Brain microvascular endothelial cell (primary cell): ENCODE measurements at regions not wholly inside any gene's neighbourhood (a gene's known extent, or its start where the extent isn't known, plus 50 kb on each side); places are given as distances from the start of the nearest gene placed in this dataset.

Source experiments
- DNase-seq: peaks from one replicate; pipeline ENCODE4 v3.0.0-alpha.2; 2020
- H3K27ac ChIP-seq: fragments of 250-450 bp; sonication (Bioruptor Pico); 2 replicates; pipeline ENCODE4 v1.5.1; 2020; ENCODE audit warnings: mild to moderate bottlenecking, moderate library complexity
- H3K27me3 ChIP-seq: fragments of 250-450 bp; sonication (Bioruptor Pico); replicated peaks from 2 replicates; pipeline ENCODE4 v1.5.1; 2020; ENCODE audit warnings: mild to moderate bottlenecking
- H3K36me3 ChIP-seq: fragments of 250-450 bp; sonication (Bioruptor Pico); replicated peaks from 2 replicates; pipeline ENCODE4 v1.5.1; 2020; ENCODE audit warnings: mild to moderate bottlenecking
- H3K4me3 ChIP-seq: 2 replicates; pipeline ENCODE4 v1.5.1; 2011; ENCODE audit warnings: low read depth, mild to moderate bottlenecking, control low read depth, low read length, moderate library complexity
- in situ Hi-C: cut with HindIII; loops from 2 replicates; pipeline ENCODE4 v1.10.0; 2017; ENCODE audit warnings: low sequenced_read_pairs, low pct_ligation_motif_present
- TF ChIP-seq, protein P1 (sequence below): IDR thresholded peaks from 2 replicates; pipeline ENCODE4 v1.5.1; 2011; ENCODE audit warnings: low read depth, mild to moderate bottlenecking, moderate library complexity, low read length, control low read depth, inconsistent platforms; ENCODE audit errors: missing control alignments

DNA sequence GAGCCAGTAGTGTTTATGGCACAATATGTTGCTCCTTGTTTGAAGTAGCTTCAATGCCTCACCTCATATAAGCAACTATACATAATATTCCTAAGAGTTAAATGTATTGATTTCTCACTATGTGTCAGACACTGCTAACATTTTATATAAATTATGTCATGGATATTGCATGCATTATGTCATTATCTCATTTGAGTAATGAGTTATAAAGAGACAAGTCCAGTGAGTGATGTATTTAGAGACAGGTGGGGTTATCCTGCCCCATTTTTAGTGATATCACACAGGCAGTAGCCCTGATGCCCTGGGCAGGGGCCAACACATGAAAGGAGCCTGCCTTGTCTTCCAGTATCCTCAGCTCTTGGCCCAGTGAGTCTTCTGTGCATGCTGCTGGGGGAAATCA lies 247.0 kb upstream of the SESN3 start:
- TF ChIP-seq, protein P1, sequence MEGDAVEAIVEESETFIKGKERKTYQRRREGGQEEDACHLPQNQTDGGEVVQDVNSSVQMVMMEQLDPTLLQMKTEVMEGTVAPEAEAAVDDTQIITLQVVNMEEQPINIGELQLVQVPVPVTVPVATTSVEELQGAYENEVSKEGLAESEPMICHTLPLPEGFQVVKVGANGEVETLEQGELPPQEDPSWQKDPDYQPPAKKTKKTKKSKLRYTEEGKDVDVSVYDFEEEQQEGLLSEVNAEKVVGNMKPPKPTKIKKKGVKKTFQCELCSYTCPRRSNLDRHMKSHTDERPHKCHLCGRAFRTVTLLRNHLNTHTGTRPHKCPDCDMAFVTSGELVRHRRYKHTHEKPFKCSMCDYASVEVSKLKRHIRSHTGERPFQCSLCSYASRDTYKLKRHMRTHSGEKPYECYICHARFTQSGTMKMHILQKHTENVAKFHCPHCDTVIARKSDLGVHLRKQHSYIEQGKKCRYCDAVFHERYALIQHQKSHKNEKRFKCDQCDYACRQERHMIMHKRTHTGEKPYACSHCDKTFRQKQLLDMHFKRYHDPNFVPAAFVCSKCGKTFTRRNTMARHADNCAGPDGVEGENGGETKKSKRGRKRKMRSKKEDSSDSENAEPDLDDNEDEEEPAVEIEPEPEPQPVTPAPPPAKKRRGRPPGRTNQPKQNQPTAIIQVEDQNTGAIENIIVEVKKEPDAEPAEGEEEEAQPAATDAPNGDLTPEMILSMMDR, result no peak
- in situ Hi-C loops, result no loop called here
- DNase-seq, result no peak
- H3K27me3 ChIP-seq, result no peaks in the 10 kb centered on the region
- H3K36me3 ChIP-seq, result no peaks in the 10 kb centered on the region
- H3K27ac ChIP-seq, result no peak overlapping the region
- H3K4me3 ChIP-seq, result no peak overlapping the region

DNA sequence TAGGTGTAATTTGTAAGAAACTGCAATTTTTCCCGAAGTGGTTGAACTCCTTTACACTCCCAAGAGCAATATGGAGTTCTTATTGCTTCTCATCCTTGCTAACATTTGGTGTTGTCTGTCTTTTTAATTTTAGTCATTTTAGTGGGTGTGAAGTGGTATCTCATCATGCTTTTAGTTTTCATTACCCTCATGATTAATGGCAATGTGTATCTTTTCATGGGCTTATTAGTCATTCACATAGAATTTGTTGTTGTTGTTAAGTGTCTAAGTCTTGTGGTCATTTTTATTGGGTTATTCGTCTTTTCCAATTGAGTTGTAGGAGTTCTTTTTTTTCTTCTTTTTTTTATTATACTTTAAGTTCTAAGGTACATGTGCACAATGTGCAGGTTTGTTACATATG lies 238.3 kb upstream of the SESN3 start:
- H3K27me3 ChIP-seq, result no peaks in the 10 kb centered on the region
- no peaks in the 10 kb centered on the region for H3K36me3 ChIP-seq
- TF ChIP-seq, protein P1, result no peak
- H3K27ac ChIP-seq, result no peak overlapping the region
- H3K4me3 ChIP-seq, result no peak overlapping the region
- DNase-seq, result no peak
- in situ Hi-C loops, result no loop called here

DNA sequence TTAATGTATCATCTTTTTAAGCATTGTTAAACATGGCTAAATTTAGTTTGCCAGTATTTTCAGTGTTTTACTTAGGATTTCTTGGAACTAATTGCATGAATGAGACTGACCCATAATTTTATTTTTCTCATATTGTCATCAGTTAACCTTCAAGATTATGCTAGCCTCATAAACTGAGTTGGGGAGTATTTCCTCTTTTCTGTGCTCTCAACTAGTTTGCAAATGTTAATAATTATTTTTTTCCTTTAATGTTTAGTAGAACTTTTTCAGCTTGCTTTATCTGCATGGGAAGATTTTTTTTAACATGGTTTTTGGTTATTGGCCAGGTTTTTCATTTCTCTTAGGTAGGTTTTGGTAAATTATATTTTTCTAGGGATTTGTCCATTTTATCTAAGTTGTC lies 235.4 kb upstream of the SESN3 start:
- in situ Hi-C loops, result no loop called here
- Histone ChIP-seq H3K4me3 (no peak overlapping the region), H3K36me3 (no peaks in the 10 kb centered on the region), H3K27ac (no peak overlapping the region), H3K27me3 (no peaks in the 10 kb centered on the region)
- no peak for DNase-seq
- TF ChIP-seq, protein P1, result no peak

DNA sequence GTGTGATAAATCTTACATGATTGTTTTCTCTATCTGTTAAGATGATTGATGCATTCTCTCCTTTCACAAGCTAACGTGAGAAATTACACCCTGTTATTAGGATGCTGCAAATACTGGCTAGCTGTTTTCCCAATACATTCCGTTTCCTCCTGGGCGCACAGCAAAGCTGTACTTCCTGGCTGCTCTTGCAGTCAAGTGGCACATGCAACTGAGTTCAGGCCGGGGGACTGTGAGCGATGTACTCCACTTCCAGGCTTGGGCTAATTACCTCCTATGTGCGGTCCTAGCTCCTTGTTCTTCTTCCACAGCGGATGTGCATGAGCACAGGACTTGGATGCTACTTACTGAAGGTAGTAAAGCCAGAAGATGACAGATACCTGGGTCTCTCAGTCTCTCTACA lies 234.9 kb upstream of the SESN3 start:
- TF ChIP-seq, protein P1, result no peak
- in situ Hi-C loops, result no loop called here
- no peaks in the 10 kb centered on the region for H3K27me3 ChIP-seq
- no peak for DNase-seq
- H3K36me3 ChIP-seq, result no peaks in the 10 kb centered on the region
- H3K4me3 ChIP-seq, result no peak overlapping the region
- H3K27ac ChIP-seq, result no peak overlapping the region

DNA sequence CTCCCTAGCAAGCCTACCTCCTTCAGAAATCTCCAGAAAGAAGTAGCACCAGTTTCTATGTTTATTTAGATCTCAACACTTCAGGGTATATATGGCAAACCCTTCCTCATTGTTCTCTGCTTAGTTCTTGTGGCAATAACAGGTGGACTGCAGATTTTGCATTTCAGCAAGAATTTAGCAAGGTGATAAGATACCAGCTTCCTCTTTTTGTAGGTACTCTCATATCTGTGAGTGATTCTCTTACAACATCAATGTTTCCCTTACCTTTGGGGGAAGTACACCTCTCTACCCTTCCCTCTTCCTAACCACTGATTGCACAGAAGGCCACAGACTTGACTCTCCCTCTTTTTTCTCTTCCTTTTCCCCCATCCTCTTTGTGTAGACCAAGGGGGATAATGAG lies 230.9 kb upstream of the SESN3 start:
- in situ Hi-C loops, result no loop called here
- no peaks in the 10 kb centered on the region for H3K36me3 ChIP-seq
- no peaks in the 10 kb centered on the region for H3K27me3 ChIP-seq
- H3K27ac ChIP-seq, result no peak overlapping the region
- DNase-seq, result no peak
- TF ChIP-seq, protein P1, result no peak
- H3K4me3 ChIP-seq, result no peak overlapping the region

DNA sequence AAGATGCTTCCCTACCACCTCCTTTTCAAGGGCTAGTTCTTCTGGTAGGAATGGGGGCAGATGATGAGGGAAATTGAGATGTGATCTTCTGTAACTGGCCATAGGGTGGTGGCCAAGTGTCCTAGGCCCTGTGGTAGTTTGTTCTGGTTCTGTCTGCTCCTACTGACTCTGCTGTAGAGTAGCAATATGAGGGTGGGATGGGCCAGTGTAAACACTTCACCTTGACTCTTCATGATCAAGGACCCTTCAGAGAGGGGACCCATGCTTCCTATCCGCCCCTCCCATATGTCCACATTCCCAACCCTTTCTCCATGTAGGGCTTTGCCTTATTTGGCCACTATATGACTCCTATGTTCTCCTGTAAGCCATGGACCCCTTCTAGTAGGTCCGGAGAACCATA lies 230.3 kb upstream of the SESN3 start:
- DNase-seq, result no peak
- TF ChIP-seq, protein P1, result no peak
- in situ Hi-C loops, result no loop called here
- Histone ChIP-seq H3K27ac (no peak overlapping the region), H3K36me3 (no peaks in the 10 kb centered on the region), H3K27me3 (no peaks in the 10 kb centered on the region), H3K4me3 (no peak overlapping the region)
